ENCODE measurements at regions not wholly inside any gene's neighbourhood (a gene's known extent, or its start where the extent isn't known, plus 50 kb on each side); places are given as distances from the start of the nearest gene placed in this dataset.
"Not testable (repeated sequence)": the region's sequence is repeated elsewhere in the genome, so short reads cannot be mapped to it uniquely, and the experiment has no call there.

DNA sequence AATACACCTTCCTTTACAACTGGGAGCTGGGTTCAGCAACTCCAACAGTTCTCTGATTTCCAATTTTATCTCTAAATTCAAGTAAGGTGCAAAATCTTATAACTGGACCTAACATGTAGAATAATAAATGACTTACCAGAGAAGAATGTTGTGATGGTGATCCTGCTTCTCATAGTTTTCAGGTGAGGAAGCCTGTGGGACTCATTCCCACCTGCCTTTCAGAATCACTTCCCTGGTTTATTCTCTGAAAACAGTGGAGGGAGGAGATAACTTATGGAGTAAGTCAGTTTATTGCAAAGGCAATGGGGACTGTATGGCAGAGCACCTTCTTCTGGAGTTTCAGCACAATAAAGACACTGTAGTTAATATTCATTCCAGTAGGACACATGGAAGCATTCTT is 1188.2 kb upstream of the FAM98A start:
- in situ Hi-C loops (cut with MboI; ENCODE audit: low sequenced_read_pairs): no loop called here

GRCh38 chr2:34785206-34785785 is 1186.2 kb upstream of the FAM98A start:
- in situ Hi-C loops (cut with MboI; ENCODE audit: low sequenced_read_pairs): no loop called here

DNA sequence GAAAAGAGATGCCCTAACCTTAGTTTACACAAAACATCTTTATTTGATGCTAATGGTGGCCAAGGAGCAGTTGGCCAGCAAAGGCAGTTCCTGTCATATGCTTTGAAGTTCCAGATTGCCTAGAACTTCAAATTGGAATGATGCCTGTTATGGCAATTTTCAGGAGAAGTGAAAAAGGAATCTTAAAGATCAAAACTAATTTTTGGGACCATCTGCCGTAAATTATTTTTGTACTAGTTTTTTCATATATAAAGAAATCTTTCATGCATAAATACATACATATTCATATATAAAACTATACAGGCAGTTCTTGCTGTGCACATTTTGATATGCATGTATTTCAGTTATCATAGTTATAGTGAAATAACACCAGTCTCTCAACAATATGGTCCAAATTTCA is 1185.6 kb upstream of the FAM98A start:
- in situ Hi-C loops (cut with MboI; ENCODE audit: low sequenced_read_pairs): no loop called here

DNA sequence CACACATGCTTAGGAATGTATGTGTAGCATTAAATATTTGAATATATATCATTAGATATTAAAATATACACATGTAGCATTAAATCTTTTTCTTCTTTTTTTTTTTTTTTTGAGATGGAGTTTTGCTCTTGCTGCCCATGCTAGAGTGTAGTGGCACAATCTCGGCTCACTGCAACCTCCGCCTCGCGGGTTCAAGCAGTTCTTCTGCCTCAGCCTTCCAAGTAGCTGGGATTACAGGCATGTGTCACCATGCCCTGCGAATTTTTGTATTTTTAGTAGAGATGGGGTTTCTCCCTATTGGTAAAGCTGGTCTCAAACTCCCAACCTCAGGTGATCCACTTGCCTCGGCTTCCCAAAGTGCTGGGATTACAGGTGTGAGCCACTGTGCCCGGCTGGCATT is 1151.6 kb upstream of the FAM98A start:
- in situ Hi-C loops (cut with MboI; ENCODE audit: low sequenced_read_pairs): not testable (repeated sequence)

- in situ Hi-C loops (cut with MboI; ENCODE audit: low sequenced_read_pairs): no loop called here
These were observed 1148.5 kb upstream of the FAM98A start for GRCh38 chr2:34747643-34748042.

DNA sequence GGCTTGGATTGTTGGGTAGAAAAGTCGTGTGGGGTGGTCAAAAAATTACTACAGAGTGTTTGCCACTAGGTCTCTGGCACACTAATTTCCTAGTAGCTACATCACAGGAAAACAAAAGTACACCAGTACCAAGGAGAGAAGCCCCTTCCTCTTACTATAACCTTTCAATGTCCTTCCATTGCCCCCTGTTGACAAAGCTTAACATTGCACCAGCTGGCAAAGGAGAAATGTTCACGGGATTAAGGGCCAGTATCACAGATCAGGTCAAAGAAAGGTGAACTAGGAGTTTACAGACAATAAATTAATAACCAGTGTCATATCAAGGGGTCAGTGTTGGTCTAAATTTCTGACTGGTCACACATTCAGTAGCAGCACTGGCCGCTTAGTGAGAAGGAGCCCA is 1139.6 kb upstream of the FAM98A start:
- in situ Hi-C loops (cut with MboI; ENCODE audit: low sequenced_read_pairs): no loop called here

DNA sequence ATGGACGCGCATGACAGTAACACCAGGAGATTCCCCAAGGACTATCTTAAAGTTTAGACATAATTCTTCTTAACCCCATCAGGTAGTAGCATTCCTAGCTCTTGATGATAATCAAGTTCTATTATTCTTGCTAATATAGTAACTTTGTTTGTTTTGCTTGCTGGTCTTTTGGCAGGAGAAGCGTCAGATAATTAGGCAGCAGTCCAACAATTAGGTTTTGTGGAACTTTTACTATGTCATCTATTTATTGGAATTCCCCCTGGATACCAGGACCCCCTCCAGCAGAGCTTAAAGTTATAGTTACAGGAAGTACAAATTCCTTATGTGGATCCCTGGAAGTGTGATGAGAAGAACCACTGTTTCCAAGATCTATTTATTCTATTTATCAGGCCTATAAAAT is 1138.0 kb upstream of the FAM98A start:
- in situ Hi-C loops (cut with MboI; ENCODE audit: low sequenced_read_pairs): no loop called here

DNA sequence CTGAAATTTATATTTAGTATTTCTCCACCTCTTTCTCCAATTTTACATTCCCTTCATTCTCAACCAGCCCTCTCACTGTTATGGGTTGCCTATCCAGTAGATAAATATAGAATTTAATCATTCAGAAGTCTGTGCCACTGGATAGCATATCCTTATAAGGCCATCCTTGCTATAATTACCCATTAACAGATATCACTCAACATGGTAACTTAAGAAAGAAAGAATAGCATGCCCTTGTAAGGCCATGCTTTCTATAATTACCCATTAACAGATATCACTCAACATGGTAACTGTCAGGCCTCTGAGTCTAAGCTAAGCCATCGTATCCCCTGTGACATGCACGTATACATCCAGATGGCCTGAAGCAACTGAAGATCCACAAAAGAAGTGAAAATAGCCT is 1137.4 kb upstream of the FAM98A start:
- in situ Hi-C loops (cut with MboI; ENCODE audit: low sequenced_read_pairs): no loop called here

- in situ Hi-C loops (cut with MboI; ENCODE audit: low sequenced_read_pairs): no loop called here
These were observed 1135.6 kb upstream of the FAM98A start for GRCh38 chr2:34734662-34735061.

GRCh38 chr2:34734042-34734441 is 1134.9 kb upstream of the FAM98A start:
- in situ Hi-C loops (cut with MboI; ENCODE audit: low sequenced_read_pairs): no loop called here

DNA sequence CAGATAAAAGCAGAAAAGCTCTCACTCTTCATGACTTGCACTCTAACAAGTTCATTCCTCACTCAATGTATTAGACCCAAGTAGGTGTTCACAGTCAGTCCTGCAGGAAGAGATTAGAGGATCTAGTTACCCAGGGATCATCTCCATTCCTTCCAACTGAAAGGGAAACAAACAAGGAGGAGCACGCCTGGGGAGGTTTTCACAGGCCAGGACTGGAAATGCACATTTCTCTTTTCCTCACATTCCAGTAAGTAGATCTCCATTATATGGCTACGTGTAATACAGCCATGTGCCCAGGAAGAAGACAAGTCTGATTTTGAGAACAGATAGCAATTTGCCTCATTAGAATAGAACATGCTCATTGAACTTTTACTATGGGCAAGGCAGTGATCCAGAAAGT is 1132.2 kb upstream of the FAM98A start:
- in situ Hi-C loops (cut with MboI; ENCODE audit: low sequenced_read_pairs): no loop called here

GRCh38 chr2:34729845-34730244 is 1130.7 kb upstream of the FAM98A start:
- in situ Hi-C loops (cut with MboI; ENCODE audit: low sequenced_read_pairs): no loop called here

GRCh38 chr2:34724107-34724506 is 1125.0 kb upstream of the FAM98A start:
- in situ Hi-C loops (cut with MboI; ENCODE audit: low sequenced_read_pairs): no loop called here

- in situ Hi-C loops (cut with MboI; ENCODE audit: low sequenced_read_pairs): no loop called here
These were observed 1124.6 kb upstream of the FAM98A start for GRCh38 chr2:34723683-34724082.

GRCh38 chr2:34719206-34719605 is 1120.1 kb upstream of the FAM98A start:
- in situ Hi-C loops (cut with MboI; ENCODE audit: low sequenced_read_pairs): no loop called here

DNA sequence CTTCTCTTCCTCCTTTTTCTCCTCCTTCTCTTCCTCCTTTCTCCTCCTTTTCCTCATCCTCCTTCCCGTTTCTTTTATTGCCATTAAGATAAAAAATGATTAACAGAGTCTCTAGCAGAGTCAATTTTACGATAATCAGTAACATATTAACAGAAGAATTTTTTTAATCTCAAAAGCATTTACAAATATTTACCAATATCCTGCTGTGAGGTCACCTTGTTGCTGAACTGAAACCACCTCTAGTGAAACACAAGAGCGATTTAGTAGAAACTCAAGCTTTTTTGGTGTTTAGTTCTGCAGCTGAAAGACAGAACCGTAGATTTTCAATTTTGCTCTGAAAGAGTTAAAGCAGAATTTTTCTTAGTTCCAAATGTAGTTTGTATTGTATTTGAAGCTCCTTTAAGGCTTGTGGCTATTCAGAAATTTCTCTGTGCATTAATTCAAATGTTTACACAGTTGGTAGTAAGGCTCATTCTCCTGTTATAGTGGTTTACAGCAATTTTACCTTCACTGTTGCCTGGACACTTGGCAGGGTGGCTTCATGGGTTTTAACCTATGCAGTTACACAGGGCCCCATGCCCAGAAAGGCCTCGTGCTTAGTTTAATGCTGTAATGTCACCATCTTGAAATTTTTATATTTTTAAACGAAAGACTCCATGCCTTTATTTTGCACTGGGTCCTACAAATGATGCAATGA is 1106.6 kb upstream of the FAM98A start:
- in situ Hi-C loops (cut with MboI; ENCODE audit: low sequenced_read_pairs): no loop called here

DNA sequence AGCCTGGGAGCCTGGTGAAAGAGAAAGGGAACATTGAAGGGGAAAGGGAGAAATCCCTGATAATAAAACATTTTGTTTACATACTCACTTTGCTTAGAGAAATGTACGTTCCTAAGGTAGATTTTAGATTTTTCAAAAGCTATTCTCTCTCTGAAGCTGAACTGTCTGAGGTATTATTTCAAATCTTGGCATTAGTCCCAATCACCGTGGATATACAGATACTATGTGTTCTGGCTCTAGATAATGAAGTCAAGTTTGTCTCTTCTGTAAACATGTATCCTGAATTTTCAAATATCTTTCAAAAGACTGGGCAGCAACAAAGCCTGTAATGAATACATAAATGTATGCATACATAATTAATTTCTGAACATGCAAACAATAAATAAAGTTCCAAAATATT is 1104.2 kb upstream of the FAM98A start:
- in situ Hi-C loops (cut with MboI; ENCODE audit: low sequenced_read_pairs): no loop called here

DNA sequence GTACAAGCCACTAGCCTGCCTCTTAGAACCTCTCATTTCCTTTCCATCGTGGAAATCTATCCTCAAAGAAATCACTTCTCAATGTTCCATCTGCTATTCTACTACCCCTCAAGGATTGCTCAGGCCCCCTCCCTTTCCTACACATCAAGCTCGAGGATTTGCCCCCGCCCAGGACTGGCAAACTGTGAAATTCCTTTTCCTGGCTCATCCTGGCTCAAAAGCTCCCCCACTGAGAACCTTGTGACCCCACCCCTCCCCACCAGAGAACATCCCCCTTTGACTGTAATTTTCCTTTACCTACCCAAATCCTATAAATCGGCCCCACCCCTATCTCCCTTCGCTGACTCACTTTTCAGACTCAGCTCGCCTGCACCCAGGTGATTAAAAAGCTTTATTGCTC is 1103.3 kb upstream of the FAM98A start:
- in situ Hi-C loops (cut with MboI; ENCODE audit: low sequenced_read_pairs): not testable (repeated sequence)

DNA sequence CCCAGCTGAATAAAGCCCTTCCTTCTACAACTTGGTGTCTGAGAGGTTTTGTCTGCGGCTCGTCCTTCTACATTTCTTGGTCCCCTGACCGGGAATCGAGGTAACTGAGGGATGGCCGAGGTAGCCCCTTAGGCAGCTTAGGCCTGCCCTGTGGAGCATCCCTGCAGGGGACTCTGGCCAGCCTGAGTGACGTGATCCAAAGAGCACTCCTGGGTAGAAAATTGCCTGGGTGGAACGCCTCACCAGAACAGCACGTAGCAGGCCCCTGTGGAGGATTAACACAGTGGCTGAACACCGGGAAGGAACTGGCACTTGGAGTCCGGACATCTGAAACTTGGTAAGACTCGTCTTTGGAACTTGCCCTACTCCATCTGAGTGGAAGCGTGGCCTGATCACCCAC is 1078.5 kb upstream of the FAM98A start:
- in situ Hi-C loops (cut with MboI; ENCODE audit: low sequenced_read_pairs): not testable (repeated sequence)

- in situ Hi-C loops (cut with MboI; ENCODE audit: low sequenced_read_pairs): not testable (repeated sequence)
These were observed 1078.0 kb upstream of the FAM98A start for GRCh38 chr2:34677119-34677531.

- in situ Hi-C loops (cut with MboI; ENCODE audit: low sequenced_read_pairs): no loop called here
These were observed 1071.4 kb upstream of the FAM98A start for GRCh38 chr2:34670482-34670881.

GRCh38 chr2:34666821-34667220 is 1067.7 kb upstream of the FAM98A start:
- in situ Hi-C loops (cut with MboI; ENCODE audit: low sequenced_read_pairs): no loop called here

DNA sequence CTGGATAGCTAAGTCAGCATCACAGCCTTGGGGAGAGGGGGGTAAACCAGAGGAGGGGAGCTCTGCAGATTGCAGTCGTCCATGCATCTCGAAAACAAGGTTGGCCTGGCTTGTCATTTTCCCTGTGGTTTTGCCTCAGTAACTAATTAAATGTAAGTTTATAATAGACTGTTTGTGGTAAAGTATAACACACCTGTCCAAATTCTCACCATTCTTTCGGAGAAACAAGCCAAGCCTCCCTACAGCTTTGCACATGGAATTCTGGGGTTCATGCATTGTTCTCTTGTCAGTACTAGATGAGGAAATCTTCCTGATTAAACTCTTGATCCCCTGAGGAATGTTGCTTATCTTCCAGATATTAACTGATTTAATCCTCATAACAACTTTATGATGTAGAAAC is 1065.2 kb upstream of the FAM98A start:
- in situ Hi-C loops (cut with MboI; ENCODE audit: low sequenced_read_pairs): no loop called here
